GM21825 (cell line): ENCODE measurements at regions not wholly inside any gene's neighbourhood (a gene's known extent, or its start where the extent isn't known, plus 50 kb on each side); places are given as distances from the start of the nearest gene placed in this dataset.

ENCODE experiments used
- ATAC-seq: cut with Tn5 transposase; IDR thresholded peaks from one replicate; pipeline ENCODE4 v1.9.1; 2021; ENCODE audit warnings: mild to moderate bottlenecking, moderate library complexity; ENCODE audit not compliant: unreplicated experiment

DNA sequence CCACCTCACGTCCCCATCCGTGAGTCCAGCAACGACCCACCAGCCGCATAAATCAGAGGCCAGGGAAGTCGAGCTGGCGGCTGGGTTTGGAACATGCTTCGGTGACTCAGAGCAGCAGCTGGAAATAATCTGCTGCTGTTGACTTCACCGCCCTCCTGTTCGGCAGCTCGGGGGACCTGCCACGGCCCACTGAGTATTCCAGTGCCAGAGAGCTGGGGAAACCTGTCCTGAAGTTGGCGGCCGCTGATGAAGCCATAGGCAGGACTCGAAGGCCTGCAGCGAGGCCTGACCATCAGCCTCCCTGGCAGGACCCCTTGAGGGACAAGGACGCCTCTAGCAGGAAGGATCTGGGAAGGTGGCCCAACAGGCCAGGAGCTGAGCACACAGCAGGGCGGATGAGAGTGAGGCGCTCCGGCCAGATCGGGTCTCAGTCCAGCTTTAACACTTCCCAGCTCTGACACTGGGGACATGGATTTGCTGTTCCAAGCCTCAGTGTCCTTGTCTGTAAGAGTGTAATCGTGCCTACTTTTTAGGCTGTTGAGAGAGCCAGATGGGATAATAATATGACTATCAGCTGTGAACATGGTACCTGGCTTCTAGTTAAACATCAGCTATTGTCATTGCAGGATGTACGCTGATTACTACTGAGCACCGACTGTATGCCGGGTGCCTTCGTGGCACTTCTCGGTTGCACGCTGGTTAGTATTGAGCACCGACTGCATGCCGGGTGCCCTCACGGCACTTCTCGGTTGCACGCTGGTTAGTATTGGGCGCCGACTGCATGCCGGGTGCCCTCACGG is 50.4 kb upstream of the CIBAR2 start:
- no peak for ATAC-seq

DNA sequence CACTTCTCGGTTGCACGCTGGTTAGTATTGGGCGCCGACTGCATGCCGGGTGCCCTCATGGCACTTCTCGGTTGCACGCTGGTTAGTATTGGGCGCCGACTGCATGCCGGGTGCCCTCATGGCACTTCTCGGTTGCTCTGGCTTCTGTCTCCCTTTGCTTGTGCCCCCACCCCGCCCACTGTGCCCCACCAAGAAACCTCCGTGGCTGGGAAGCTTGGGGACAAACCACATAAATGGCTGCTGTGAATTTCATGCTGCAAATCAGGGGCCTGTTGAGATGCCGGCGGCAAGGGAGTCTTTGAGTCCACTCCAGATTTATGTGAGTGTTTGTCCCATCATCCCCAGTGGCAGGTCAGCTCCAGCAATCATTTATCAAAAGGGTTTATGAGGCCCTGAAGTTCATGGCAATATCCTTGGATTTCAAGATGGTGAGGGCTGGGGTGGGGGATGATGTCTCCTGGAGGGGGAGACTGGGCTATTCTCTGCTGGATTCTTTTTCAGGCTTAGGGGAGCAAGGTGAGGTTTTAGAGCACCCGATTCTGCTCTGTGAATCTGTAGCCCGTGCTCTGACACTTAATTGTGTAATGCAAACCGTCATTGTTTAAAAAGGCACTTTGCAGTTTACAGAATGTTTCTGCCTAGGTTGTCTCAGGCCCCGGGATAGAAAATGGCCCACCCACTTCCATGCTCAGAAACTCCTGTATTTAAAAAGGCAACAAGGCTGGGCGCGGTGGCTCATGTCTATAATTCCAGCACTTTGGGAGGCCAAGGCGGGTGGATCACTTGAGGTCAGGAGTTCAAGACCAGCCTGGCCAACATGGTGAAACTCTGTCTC is 51.2 kb upstream of the CIBAR2 start:
- ATAC-seq: no peak

DNA sequence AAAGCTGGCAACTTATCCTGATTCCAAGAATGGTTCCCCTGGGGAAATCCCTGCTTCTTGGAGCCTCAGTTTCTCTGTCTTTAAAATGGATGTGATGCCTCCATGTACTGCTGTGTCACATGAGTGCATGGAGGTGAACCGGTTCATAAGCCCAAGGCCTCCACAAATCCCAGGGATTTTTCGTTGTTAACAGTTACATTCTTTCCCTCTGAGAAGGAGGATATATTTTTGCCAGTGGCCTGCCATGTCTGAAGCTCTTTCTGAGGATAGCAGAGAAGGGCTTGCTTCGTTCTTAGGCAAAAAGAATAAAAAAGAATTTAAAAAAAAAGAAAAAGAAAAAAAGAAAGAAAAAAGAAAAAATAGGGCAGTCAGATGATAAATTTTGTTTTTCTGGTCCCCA is 52.2 kb upstream of the CIBAR2 start:
- no peak for ATAC-seq

DNA sequence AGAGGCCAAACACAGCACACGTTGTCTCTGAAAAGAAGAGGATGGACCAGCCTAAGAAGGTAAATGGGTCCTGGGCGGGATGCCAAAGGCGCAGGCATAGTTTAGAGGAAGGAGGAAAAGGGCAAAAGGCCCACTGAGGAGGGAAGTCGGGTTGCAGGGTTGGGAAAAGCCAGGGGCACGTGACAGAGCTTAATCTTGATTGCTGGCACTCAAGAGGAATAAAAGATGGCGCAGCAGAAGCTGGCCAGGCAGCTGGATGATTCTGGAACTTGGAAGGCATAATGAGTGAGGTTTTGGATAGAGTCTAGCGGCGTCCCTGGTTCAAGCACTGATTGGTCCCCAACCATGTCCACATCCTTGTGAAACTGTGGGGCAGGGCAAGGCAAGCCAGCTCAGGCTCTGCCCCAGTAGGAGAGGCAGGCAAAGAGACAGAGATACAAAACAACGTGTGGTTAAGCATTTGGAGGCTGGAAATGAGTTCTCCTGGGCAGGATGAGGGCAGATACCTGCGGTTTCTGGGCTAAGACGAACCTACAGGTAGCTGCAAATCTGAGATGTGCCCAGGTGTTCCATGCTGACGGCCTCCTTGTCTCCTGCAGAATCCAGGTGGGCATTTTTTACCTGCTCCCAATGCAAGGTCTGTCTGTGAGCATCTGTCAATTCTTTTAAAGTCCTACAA is 52.7 kb upstream of the CIBAR2 start:
- ATAC-seq: no peak

DNA sequence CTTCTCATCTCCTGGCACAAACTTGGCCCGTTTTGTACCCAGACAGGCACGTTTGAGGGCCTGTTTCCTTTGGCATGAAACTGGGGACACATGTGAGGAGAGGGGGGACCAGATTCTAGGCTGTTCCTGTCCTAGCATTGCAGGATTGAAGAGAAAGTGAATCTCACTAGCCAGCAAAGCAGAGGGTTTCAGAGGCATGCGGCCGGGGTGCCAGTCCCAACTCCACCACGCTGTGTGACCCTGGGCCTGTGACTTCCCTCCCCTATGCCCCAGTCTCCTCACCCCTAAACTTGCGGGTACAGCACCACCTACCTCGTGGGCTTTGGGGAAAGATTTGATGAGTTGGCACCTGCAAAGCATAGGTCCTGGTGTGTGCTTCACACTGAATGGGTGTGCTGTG is 53.5 kb upstream of the CIBAR2 start:
- no peak for ATAC-seq

DNA sequence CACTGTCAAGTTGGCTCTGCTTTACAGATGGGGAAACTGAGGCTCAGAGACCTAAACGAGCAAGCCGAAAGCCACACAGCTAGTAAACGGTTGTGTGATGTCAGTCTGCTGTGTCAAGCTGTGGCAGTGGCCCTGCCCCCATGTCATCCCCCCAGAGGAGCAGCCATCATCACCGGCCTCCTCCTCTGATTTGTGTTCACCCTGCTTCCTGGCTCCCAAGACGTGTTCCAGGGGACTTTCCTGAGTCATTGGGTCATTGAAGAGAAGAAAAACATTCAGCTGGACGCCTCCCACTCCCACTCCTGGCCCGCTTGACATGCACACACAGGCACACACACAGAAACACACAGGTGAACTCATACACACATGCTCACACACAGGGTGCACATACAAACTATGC is 54.0 kb upstream of the CIBAR2 start:
- ATAC-seq: no peak

DNA sequence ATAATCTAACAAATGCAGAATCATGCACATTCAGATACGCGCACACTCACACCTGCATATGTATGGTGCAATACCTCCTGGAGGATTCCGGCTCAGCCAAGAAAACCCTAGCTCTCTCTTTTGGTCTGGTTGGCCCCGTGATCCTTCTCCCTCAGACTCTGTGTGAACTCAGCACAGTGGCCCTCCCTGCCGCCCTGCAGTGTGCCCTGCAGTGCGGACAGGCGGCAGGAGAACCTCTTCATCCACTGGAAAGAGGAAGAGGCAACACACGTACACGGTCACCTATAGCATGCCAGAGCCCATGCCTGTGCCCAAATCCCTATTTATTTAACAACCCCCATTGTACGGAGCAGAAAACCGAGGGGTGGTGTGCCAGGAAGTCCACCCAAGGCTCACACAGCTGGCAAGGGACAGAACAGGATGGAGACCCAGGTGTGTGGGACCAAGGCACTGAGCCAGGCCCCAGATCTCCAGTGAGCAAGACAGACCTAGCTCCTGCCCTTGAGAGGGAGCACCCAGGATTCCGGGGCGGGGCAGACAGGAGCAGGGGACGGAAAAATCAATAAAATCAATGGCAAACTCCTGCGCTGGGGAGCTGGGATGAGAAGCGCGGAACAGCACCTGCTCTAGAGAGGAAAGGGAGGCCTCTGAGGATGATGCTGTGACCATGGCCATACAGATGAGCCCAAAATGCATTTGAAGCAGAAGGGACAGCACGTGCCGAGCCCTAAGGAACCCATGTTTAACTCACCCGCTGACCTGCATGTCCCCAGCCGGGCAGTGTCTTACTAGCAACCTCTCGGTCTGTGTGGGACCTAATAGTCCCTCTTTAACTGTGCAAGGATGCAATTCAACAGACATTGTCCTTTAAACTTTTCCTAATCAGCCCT is 54.7 kb upstream of the CIBAR2 start:
- no peak for ATAC-seq

DNA sequence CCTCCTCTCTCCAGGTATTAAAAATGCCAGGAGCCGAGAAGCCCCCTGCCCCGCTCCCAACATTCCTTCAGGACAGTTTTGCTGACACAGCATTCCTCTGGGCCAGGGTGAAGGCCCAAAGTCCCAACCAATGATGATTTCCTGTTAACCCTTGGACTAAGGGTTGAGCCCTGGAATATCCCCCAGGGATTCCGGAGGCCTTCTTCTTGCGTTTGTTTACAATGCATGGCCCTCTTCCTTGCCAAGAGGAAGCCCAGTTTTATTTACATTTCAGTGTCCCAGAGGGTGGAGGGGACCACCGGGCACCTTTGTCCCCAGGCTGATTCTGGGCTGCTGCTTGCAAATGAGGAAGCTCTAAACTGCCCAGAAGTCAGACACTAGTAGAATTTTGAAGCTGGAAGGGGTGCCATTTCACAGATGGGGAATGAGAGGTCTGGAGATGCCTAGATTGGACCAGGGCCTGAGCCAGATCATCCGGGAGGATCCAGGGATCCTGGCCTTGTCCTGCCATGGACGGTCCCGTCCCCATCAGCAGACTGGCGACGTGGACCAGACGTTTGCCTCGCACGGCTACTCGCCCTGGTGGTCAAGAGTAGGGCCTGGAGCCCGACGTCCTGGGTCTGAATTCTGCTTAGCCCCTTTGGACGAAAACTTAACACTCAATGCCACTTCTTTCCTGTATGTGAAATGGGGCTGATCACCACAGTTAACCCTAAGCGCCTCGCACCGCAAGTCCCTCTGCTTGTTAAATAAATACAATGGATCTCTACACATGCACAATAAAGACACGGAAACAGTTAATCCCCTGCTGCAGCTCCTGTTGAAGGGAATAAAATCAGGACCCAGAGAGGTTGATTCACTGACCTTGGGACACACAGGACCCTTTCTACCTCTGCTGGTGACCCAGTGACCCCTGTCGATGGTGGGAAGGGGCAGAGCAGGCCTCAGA is 55.6 kb upstream of the CIBAR2 start:
- ATAC-seq: no peak

DNA sequence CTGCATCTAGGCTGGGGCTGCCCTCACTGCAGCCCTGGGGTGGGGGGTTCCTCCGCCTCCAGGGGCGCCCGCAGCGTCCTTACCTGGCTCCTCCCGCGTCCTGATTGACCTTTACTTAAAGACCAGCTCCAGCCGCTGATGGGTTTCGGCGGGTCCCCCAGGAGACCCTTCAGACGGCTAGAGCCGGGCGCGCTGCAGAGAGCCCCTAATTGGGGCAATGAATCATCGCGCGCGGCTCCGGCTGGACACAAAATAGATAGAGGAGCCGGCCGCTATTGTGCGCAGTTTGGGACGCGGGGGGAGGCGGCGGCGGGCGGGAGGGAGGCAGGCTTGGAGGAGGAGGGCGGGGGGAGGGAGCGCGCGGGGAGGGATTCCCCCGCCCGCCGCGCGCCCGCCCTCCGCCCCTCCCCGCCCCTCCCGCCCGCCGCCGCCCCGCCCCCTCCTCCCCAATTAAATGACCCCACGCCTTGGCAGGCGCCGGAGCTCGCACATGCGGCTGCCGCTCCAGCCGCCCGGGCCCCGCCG is 56.5 kb upstream of the CIBAR2 start:
- no peak for ATAC-seq

DNA sequence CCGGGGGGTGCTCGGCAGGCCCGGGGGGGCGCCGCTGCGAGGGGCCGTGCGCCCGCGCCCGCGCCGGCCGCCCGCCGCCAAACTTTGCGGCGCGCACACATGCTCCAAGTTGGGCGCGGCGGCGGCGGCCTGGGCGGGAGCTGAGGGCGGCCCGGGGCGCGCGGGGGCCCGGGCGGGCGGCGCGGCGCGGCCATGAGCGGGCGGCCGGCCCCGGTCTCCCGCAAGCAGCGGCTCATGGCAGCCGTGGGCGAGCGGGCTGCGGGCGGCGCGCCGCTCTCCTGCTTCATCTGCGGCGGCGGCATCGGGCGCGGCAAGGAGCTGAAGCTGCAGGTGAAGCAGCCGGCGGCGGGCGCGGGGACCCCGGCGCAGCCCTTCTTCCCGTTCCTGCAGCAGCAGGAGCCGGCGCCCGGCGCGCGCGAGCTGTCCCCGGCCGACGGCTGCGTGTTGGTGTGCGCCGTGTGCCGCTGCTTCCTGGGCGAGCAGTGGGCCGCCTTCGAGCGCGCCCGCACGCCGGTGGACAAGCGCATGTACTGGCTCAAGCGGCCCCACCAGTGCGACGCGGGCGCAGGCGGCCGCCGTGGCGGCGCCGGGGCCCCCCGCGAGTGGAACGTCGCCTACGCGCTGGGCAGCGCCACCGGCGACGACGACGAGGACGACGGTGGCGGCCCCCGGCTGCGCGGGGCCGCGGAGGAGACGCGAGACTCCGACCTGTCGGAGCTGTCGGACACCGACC is 57.2 kb upstream of the CIBAR2 start:
- no peak for ATAC-seq

DNA sequence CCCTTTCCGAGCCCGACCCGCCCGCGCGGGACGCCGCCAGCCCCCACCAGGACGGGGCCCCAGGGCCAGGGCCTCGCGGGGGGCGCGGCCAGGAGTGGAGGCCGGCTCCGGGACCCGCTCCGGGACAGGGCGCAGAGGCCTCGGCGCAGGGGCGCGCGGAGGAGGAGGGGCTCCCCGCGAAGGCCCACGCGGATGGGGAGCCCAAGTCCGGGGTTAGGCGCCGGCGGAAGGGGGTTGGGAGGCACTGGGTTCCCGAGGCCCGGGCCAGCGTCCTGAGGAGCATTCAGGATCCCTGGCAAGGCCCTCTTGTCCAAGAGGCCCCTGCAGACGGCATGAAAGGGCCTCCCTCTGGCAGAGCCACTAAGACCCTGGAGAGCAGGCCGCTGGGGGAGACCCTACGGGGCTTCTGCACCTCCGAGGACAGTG is 57.8 kb upstream of the CIBAR2 start:
- no peak for ATAC-seq

DNA sequence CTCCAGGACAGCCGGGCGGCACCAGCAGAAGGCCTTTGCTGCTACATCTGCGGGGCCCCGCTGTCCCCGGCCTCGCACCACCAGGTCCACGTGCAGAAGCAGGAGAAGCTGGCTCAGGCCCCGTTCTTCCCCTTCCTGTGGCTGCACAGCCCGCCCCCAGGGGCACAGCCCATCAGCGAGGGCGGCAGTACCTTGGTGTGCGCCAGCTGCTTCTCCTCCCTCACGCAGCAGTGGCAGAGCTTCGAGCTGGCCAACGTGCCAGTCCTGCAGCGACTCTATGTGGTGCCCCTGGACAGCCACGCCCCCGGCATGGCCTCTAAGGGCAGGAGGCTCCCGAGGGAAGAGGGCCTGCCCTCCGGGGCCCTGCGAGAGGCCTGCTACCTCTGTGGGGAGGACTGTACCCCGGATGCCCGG is 58.3 kb upstream of the CIBAR2 start:
- ATAC-seq: no peak

DNA sequence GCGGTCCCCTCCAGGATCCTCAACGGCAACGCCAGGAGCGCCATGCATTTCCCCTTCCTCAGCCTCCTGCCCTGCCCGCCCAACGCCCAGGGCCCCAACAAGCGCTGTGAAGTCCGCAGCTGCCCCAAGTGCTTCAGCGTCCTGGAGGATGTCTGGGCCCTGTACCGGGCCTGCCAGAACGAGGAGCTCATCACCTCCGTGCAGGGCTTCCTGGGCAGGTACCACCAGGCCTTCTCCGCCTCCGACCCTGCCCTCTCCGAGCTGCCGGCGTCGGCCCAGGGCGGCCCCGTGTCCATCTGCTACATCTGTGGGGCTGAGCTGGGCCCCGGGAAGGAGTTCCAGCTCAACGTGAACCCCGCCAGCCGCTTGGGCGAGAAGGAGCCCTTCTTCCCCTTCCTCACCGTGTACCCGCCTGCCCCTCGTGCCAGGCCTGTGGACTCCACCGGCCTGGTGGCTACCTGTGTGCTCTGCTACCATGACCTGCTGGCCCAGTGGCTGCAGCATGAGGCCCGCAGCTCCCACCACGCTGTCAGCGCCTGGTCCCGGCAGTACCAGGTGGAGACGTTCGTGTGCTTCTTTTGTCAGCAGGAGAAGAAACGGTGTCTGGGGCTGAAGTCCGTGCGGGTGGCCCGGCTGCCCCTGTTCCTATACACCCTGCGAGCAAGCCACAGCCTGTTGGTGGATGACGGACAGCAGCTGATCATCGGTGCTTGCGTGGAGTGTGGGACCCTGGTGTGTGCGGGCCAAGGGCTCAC is 58.9 kb upstream of the CIBAR2 start:
- no peak for ATAC-seq

DNA sequence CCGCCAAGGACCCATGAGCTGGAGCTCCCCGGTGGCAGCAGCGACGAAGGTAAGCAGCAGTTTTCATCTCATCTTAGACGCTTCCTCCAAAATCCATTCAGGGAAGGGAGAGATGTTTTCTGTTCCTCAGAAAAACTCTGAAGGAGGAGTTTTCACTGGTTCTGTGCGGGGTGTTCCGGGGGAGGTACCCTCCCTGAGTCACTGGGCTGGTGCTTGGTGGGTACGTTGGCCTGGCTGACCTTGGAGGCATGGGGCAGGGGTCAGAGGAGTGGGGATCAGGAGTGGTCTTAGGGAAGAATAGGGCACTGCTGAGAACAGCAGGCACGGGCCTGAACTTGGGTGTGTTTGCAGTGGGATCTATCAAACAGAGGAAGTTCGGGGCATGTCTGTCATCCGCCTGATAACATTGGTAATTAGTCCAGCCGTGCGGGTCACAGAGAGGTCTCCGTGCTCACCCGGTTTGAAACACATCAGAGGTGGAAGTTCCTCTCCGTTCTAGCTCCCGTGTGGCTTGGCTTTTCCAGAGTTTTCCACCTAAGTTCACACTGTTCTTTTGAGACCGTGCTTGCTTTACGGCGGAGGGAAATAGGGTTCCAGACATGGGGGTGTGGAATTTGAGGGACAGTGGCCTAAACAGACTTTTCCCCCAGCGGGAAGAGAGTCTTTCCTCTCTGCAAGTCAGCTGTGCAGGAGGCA is 59.6 kb upstream of the CIBAR2 start:
- no peak for ATAC-seq

DNA sequence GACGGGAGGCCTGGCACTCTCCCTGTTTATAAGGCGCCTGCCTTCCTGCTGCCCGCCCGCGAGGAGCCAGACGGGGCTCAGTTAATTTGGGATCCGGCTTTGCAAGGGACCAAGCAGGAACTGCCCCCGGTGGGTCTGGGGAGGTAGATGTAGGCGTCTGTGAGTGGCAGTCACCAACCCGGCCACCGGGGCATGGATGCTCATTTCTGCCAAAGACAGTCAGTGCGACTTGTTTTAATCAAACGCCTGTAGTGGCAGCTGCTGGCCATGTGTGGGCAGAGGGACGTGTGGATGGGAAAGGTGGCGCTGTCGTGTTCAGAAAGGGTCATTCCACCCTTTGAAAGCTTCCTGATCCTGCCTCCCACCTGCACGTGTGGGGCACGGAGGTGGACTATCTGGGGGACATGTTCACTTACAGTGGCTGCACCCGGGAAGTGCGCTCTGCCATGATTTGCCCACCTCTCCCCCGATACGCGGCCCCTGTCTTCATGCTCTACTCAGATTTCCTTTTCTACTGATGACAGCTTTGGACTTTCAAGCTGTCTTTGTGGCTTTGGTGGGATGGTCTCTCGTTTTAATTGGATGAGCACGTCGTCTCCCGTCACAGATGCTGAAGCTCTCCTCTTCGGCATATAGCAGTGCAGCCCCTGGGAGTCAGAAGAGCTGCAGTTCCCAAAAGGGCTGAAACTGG is 60.3 kb upstream of the CIBAR2 start:
- ATAC-seq: no peak

DNA sequence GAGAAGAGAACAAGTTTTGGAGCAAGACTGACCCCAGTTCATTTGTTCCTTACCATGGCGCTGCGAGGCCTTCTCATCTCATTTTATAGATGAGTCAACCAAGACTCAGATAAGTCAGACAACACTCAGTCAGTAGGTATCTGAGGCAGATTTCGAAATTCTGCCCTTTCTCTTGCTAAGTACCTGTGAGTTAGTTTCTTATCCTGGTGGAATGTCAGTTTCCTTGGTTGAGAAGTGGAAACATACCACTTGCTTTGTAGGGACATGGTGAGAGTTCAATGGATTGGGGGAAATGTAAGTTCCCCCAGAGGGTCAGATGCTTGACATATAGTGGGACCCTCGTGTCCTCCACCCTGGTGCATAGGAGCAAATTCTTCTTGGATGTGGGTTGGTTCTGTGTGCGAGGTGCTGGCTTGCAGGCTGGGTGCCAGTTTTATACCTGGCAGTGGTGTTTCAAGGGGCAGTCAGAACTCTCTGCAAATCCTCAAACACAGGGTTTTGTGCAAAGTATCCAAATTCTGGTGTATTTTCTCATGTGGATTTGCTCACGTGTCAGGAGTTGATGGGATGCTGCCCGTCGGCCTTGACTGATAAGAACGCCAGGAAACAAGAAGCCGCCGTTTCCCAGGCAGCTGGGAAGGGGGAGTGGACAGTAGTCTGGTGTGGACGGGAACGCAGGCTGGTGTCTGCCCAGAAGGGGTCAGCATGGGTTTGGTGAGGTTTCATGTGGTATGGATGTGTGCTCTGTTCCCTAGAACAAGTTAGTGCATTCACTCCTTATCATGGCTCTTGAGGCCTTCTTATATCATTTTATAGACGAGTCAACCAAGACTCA is 61.1 kb upstream of the CIBAR2 start:
- ATAC-seq: no peak
